ENCODE measurements at regions not wholly inside any gene's neighbourhood (a gene's known extent, or its start where the extent isn't known, plus 50 kb on each side); places are given as distances from the start of the nearest gene placed in this dataset.

DNA sequence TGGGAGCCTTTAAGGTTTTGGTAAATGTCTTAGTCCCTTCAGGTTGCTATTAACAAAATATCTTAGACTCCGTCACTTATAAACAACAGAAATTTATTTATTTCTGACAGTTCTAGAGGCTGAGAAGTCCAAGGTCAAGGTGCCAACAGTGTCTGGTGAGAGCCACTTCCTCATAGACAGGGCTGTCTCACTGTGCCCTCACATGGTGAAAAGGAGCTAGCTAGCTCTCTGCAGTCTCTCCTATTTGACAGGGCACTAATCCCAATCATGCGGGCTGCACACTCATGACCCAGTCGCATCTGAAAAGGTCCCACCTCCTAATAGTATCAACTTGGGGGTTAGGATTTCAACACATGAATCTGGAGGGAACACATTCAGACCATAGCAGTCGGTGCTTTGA lies 63.4 kb upstream of the KLF3 start:
- intact Hi-C loops (cut with micrococcal nuclease) (no loop called here), in situ Hi-C loops (cut with MboI) (no loop called here)
- Histone ChIP-seq H3K4me3 (no peak overlapping the region), H3K27ac (ENCODE audit: extremely low read depth, low read depth, low read length) (no peak overlapping the region), H3K27me3 (ENCODE audit: control insufficient read depth in 2 of 2, insufficient read depth in 2 of 2, low read length in 2 of 2) (no peaks in the 10 kb centered on the region), H3K9me1 (ENCODE audit: control insufficient read depth, insufficient read depth, low read length) (no peaks in the 10 kb centered on the region), H3K4me2 (ENCODE audit: insufficient read depth, low read length) (no peak overlapping the region), H3K4me1 (replicated peaks in 1 of 2; ENCODE audit: control insufficient read depth in 2 of 2, insufficient read depth in 2 of 2, low read length in 2 of 2) (peaks cover 12 to 28% of the 10 kb centered on the region in 2 experiments; a peak in 4 of 5 replicates), H4K20me1 (replicated peaks; ENCODE audit: control insufficient read depth, insufficient read depth, low read length) (no peaks in the 10 kb centered on the region), H3K36me3 (ENCODE audit: control insufficient read depth, insufficient read depth, low read length) (no peaks in the 10 kb centered on the region), H3K9me3 (replicated peaks; ENCODE audit: control insufficient read depth, insufficient read depth, low read depth, low read length) (no peaks in the 10 kb centered on the region), H3K79me2 (ENCODE audit: control insufficient read depth, insufficient read depth, low read length) (no peaks in the 10 kb centered on the region), H2AFZ (ENCODE audit: low read depth, low read length) (peak overlapping the region; percentile 30; the same call in 1 of the 2 replicates), H3K9ac (ENCODE audit: insufficient read depth in 1 of 2, low read depth in 2 of 2, low read length in 2 of 2) (no peak overlapping the region)
- no TSS peak for BruUV-seq (replicated peaks)
- POLR2A ChIA-PET, result no interaction called here
- WGBS (ENCODE audit: insufficient coverage, low coverage, missing lambda C conversion rate), result 55% methylated on average over 4 of the region's 4 CpGs
- peak; percentile 40; the same call in 2 of the 3 replicates for ATAC-seq
- FAIRE-seq, result no peak
- CTCF ChIA-PET (ENCODE audit: low intra/inter-chr PET ratio), result no interaction called here
- TF ChIP-seq RAD21 (CRISPR knock-in tag; conservative IDR thresholded peaks at IDR 0.05 in 1 of 2, IDR thresholded peaks at IDR 0.05 in 1 of 2) (peak in 1 of 2 experiments; percentile 16; a peak in 1 of 4 replicates), SPI1 (IDR thresholded peaks at IDR 0.05; ENCODE audit: borderline replicate concordance, low read depth, low read length) (peak; percentile 50; the same call in 1 of the 2 replicates)
- TF ChIP-seq, protein P1, sequence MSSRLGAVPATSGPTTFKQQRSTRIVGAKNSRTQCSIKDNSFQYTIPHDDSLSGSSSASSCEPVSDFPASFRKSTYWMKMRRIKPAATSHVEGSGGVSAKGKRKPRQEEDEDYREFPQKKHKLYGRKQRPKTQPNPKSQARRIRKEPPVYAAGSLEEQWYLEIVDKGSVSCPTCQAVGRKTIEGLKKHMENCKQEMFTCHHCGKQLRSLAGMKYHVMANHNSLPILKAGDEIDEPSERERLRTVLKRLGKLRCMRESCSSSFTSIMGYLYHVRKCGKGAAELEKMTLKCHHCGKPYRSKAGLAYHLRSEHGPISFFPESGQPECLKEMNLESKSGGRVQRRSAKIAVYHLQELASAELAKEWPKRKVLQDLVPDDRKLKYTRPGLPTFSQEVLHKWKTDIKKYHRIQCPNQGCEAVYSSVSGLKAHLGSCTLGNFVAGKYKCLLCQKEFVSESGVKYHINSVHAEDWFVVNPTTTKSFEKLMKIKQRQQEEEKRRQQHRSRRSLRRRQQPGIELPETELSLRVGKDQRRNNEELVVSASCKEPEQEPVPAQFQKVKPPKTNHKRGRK (tag; IDR thresholded peaks at IDR 0.05), result no peak
- DNase-seq (ENCODE audit: extremely low read depth in 1 of 4, low spot score in 3 of 4), result no peak

All from K562 (cell line).